ENCODE measurements at regions not wholly inside any gene's neighbourhood (a gene's known extent, or its start where the extent isn't known, plus 50 kb on each side); places are given as distances from the start of the nearest gene placed in this dataset.

- TF ChIP-seq TBX3 (IDR thresholded peaks at IDR 0.05; ENCODE audit: borderline replicate concordance), result no peak
- TF ChIP-seq, protein P1, sequence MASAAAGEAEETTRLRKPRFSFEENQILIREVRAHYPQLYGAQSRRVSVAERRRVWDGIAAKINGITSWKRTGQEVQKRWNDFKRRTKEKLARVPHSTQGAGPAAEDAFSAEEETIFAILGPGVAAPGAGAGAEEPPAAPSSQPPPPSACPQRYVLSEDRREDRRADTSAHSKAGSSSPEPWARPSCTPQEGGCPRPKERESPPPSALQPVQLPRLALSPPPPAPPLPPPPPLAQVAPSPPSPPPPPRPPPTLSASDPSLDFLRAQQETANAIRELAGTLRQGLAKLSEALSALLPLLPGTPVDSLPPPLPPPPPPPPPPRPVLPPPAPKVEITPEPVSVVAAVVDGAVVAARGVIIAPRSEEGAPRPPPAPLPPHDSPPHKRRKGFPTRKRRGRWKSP (CRISPR knock-in tag; IDR thresholded peaks at IDR 0.05), result no peak
- no peak for TF ChIP-seq ZGPAT (CRISPR knock-in tag; IDR thresholded peaks at IDR 0.05)
- no peak for TF ChIP-seq NBN (conservative IDR thresholded peaks at IDR 0.05)
Observed at GRCh38 chr4:121255986-121256750, 92.0 kb upstream of the TNIP3 start (continued).

GRCh38 chr4:121253961-121254360 lies 89.8 kb upstream of the TNIP3 start:
- Histone ChIP-seq H3K27me3 (ENCODE audit: control insufficient read depth in 1 of 2, insufficient read depth in 2 of 2, low read length in 2 of 2) (no peaks in the 10 kb centered on the region), H3K79me2 (ENCODE audit: insufficient read depth, low read length) (no peaks in the 10 kb centered on the region), H4K20me1 (ENCODE audit: insufficient read depth, low read length) (no peaks in the 10 kb centered on the region), H3K9me3 (ENCODE audit: low read length) (no peaks in the 10 kb centered on the region), H2AFZ (ENCODE audit: low read length) (no peak overlapping the region), H3K4me1 (ENCODE audit: insufficient read depth, low read length) (no peaks in the 10 kb centered on the region), H3K4me3 (replicated peaks in 1 of 3; ENCODE audit: insufficient read depth in 1 of 3, low read depth in 2 of 3, low read length in 3 of 3) (no peak overlapping the region), H3K4me2 (ENCODE audit: low read depth, low read length) (no peak overlapping the region), H3K36me3 (replicated peaks in 1 of 2; ENCODE audit: control insufficient read depth in 1 of 2, insufficient read depth in 2 of 2, low read length in 2 of 2) (no peaks in the 10 kb centered on the region), H3K27ac (ENCODE audit: extremely low read length, insufficient read depth, low read length) (no peak overlapping the region), H3K9ac (ENCODE audit: insufficient read depth, low read depth, low read length) (no peak overlapping the region)
- no peak for TF ChIP-seq ZNF883 (CRISPR knock-in tag; IDR thresholded peaks at IDR 0.05; ENCODE audit: not compliant biosample characterization)
- BruUV-seq (replicated peaks), result no TSS peak
- ATAC-seq (no peak), DNase-seq (ENCODE audit: low spot score) (no peak), FAIRE-seq (no peak)
- 0% methylated on average over 2 of the region's 2 CpGs for WGBS (ENCODE audit: low lambda C conversion rate)
- in situ Hi-C loops (cut with HindIII; ENCODE audit: extremely low pct_ligation_motif_present, low pct_unique_long_range_greater_than_20kb), result loop anchor here (5.0 kb wide), 1 partner anchor 62 kb away; no protein-coding TSS in a partner anchor
- POLR2A ChIA-PET, result no interaction called here
- intact Hi-C loops (cut with micrococcal nuclease; ENCODE audit: unreplicated experiment), result no loop called here
- CTCF ChIA-PET (ENCODE audit: low intra/inter-chr PET ratio, low total read pairs), result interaction anchor here (1.2 kb wide), 1 partner anchor 1098 kb away, joined by 3 read pairs; no protein-coding TSS in a partner anchor
